Mucosa of gallbladder (tissue), 1 donor: ENCODE measurements at regions not wholly inside any gene's neighbourhood (a gene's known extent, or its start where the extent isn't known, plus 50 kb on each side); places are given as distances from the start of the nearest gene placed in this dataset.
"Not testable (repeated sequence)": the region's sequence is repeated elsewhere in the genome, so short reads cannot be mapped to it uniquely, and the experiment has no call there.

Source experiments
- DNase-seq: peaks from one replicate; pipeline ENCODE4 v3.0.0-alpha.2; 2020; ENCODE audit warnings: low spot score
- donor health status: DM: no; HTN: no; CAD: no.

DNA sequence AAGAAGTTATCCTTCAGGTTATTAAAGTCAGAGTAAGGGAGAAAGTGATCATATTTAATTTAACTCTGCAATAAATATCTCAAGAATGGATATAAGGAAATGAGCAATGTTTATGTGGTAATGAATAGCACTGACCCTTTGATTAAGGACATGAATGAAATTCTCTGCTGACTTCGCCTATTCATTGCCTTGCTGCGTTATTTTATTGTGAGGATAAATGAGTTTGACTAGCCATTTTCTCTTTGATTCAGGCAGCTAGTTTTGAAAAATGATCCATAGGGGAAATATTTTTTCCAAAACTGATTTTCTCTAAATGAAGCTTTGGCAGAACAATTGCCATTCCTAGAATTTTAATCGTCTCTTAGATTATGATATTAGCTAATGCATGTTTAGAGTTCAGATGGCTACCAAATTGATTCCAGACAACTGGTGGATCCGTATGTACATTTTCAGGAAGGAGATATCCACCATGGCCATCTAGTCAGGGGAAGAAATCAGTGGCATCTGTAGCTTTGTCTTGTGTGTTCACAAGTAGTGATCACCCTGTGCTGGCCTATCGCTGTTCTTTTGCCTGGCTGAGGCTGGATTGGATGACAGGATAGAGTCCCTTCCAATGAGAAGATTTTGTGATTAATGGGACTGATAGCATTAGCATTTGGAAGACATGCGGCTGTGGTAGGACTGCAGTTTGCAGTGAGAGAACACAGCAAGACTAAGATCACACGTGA, 302.3 kb upstream of the RGS6 start:
- no peak for DNase-seq

DNA sequence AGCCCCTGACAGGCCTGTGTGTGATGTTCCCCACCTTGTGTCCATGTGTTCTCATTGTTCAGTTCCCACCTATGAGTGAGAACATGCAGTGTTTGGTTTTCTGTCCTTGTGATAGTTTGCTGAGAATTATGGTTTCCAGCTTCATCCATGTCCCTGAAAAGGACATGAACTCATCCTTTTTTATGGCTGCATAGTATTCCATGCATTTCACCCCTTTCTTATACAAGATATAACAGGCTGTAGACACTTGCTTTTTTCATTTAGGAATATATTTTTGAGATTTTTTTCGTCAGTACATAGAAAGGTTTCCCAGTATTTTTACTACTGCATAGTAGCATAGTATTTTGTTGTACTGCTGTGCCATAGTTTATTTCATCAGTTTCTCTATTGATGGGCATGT, 301.2 kb upstream of the RGS6 start:
- not testable (repeated sequence) for DNase-seq

DNA sequence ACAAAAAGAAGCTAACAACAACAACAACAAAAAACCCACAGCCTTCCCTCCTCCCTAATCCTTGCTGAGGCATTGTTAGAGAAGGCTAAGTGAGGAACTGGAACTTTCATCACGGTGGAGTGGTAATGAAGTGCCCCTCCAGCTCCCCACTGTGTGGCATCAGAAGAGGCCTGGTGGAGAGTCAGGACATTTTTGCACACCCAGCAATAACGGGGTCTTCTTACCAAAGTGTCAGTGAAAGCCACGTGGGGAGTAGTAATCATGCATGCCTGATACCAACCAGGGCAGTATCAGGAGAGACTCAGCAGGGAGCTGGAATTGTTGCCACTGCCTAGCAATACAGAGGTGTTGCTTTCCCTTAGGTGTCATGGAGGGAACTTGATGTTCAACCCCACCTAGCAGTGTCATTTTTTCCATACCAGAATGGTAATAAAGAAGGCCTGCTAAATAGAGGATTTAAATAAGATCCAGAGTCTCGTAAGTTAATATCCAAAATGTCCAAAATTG, 299.7 kb upstream of the RGS6 start:
- no peak for DNase-seq

DNA sequence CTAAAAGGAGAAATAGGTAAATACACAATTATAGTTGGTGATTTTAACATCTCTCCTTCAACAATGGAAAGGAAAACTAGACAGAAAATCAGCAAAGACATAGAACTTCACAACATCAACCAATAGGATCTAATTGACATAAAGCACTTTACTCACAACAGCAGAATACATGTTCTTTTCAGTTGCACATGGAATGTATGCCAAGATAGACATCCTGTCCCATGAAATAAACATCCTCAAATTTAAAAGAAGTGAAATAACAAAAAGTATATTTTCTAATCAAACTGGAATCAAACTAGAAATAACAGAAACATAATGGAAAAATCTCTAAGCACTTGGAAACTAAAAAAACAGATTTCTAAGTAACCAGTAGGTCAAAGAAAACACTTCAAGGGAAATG, 296.2 kb upstream of the RGS6 start:
- DNase-seq, result no peak

DNA sequence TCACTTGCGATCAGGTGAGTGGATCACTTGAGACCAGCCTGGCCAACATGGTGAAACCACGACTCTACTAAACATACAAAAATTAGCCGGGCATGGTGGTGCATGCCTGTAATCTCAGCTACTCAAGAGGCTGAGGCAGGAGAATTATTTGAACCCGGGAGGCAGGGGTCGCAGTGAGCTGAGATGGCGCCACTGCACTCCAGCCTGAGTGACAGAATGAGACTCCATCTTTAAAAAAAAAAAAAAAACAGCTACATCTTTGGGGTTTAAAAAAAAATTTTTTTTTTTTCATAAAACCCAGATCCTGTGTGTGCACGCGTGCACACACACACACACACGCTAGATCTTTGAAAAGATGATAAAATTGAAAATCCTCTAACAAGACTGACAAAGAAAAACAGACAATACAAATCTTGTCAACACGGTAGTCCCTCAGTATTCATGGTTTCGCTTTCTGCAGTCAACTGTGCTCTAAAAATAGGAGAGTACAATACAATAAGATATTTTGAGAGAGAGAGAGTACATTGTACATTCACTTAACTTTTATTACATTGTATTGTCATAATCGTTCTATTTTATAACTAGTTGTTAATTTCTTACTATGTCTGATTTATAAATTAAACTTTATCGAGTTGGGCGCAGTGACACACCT, 295.3 kb upstream of the RGS6 start:
- DNase-seq, result no peak

DNA sequence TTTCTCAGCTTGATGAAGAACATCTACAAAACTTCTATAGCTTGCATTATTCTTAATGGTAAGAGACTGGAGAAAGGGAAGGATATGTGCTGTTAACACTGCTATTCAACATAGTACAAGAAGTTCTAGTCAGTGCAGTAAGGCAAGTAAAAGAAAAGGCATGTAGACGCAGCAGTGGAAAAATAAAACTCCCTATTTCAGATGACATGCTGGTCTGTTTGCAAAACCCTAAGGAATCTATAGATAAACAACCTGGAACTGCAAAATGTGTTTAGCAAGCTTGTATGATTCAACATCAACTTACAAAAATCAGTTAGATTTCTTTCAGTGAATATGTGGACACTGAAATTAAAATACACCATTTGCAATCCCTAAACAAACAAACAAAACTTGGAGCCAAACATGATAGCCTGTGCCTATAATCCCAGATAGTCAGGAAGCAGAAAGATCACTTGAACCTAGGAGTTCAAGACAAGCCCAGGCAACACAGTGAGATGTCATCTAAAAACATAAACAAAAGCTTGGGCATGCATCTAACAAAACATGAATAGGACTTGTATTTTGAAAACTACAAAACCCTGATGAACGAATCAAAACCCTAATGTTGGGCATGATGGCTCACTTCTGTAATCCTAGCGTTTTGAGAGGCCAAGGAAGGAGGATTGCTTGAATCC, 293.6 kb upstream of the RGS6 start:
- DNase-seq, result no peak

DNA sequence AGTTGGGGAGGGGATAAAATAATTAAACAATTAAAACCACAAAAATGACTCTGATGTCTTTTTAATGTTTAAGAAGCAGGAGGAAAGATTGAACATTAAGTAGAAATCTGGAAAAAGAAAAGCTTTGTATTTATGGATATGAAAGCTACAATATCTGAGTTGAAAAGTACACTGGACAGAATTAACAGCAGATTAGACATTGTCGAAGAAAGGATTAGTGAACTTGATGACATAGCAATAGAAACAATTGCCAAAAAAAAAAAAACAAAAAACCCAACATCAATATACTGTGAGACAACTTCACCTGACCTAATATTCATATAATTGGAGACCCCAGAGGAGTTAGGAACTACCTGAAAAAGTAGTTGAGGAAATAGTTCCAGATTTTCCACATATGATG, 289.5 kb upstream of the RGS6 start:
- no peak for DNase-seq

DNA sequence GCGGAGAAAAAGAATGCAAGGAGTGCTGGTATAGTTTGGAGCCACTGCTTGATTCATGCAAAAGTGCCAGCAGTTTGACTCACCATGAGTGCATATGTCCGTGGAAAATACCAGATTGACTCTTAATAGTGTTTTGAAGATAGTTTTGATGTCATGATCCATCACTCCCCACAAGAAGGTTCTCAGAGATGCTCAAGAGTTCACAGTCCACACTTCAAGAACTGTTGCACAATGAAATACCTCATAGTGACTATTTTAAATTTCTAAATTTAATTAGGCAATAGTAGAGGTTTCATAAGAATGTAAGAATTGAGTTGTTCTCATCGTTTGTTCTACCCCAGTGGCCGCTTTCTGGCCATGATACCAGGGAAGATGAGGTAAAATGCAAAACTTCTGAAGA, 286.6 kb upstream of the RGS6 start:
- DNase-seq, result no peak

DNA sequence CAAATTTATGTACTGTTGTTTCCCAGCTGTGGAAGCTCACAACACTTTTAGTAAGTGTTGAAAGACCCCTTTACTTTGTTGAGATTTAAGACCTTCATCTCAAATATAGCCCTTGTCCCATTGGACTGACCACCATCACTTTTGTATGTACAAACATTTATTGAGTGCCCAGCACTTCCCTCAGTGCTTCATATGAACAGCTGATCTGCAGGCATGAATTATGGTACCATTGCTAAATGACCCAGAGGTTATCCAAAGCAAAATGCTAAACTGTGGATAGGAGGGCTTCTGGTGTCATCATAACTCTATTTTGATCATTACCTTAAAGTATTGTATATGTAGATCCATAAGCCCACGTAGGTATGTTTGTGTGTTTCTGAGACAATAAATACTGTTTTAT, 285.7 kb upstream of the RGS6 start:
- DNase-seq, result no peak

DNA sequence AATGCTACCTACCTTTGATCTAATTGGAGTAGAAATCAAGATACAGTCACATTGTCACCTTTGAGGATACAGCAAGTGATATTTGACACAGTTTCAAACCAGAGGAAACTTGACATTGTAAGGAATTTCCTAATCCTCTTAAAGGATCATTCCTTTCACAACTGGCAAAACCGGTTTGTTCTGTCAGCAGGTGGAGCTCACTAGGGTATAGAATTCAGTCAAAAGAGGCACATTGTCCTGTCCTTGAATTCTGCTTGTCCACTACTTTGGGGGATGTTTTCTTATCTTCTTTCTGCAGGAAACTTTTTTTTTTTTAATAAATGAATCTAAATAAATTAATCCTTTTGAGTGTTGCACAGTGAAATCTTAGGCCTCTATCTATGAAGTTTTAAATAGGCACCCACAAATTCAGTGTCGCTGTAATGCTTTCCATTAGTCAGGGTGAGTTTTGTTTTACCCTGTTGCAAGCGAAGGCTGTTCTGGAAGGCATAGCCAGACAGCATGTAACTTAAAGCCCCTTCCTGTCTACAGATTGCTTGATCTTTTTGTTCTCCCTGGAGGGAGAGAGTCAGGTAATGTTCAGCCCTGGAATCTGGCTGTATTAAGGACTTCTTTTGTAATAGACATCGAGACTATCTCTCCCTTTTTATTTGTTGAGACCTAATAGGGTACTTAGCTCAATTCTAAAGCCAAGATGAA, 285.0 kb upstream of the RGS6 start:
- DNase-seq, result peak; percentile 58

DNA sequence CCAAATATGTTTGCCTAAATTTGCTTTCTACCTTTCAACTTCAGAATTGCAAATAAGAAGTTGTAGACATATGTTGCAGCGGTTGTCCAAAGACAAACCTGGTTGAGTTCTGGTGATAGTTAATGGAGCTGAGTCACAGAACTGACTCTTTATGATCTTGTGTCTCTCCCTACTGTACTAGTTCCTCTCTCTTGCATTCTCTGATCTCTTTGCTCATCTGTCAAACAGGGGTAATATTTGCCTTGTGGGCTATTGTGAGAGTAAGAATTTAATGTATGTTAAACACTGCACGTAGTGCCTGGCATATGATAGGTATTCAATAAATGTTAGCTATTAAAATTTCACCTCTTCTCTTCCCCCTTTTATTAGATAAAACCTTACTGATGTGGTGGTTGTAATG, 283.5 kb upstream of the RGS6 start:
- DNase-seq, result no peak

DNA sequence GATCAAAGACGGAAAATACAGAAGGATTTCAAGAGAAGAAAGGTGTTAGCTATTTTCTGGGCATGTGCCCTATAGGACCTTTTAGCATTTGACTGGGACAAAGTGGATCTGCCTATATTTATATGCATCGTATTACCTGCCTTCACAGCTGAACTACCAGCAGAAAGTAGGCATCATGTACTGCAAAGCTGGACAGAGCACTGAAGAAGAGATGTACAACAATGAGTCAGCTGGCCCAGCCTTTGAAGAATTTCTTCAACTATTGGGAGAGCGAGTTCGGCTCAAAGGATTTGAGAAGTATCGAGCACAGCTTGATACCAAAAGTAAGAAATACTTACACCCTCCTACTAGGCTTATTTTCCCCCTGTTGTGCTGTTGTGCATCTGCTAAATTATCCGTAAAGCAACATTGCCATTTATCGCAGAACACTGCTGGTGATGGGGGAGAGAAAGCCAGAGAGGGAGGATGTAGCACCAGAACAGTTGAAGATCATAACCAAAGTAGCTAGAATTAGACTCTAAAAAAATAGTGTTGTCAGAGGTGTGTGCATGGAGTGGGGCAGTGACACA, 282.0 kb upstream of the RGS6 start:
- DNase-seq, result no peak

DNA sequence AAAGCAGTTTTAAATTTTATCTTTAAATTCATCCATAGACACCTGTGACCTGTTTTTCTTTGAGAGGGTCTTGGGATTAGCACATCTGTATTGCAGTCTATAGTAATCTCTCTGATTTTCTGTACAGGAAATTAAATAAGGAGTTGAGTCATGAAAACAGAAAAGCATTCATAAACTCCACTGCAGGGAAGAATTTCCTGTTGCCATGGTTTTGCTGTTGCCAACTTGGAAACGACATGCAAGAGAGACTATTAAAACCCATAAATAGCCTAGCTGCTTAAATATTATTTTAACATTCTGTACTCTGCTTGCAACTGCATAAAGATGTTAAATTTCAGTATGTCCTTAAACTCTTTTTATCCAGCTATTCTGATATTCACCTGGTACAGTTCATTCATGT, 281.0 kb upstream of the RGS6 start:
- DNase-seq, result peak; percentile 23

DNA sequence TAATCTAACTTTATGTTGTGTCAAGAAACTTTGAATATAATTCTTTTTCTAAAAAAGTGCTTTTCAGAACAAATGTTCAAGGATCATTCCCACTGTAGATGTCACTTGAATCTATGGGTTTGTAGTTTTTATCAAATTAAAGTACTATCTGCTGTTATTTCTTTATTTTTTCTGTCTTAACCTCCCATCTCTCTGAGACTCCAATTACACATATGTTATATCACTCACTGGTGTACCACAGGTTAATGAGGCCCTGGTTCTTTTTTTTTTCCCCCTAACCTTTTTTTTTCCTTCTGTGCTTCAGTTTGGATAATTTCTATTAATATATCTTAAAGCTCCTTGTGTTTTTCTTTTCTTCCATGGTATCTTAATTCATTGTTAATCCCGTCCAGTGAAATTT, 279.9 kb upstream of the RGS6 start:
- no peak for DNase-seq

DNA sequence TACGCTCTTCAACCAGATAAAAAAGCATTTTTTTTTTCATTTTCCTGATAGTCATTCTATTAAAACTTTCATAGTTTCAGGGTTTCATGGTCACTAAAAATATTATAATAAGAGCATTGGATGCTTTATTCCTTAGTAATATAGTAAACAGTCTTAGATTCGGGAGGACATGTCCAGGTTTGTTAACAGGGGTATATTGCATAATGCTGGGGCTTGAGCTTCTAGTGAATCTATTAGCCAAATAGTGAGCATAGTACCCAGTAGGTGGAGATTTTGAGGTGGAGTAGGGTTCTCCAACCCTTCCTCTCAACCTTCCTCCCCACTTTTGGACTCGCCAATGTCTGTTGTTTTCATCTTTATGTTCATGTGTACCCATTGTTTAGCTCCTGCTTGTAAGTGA, 277.4 kb upstream of the RGS6 start:
- DNase-seq, result no peak

DNA sequence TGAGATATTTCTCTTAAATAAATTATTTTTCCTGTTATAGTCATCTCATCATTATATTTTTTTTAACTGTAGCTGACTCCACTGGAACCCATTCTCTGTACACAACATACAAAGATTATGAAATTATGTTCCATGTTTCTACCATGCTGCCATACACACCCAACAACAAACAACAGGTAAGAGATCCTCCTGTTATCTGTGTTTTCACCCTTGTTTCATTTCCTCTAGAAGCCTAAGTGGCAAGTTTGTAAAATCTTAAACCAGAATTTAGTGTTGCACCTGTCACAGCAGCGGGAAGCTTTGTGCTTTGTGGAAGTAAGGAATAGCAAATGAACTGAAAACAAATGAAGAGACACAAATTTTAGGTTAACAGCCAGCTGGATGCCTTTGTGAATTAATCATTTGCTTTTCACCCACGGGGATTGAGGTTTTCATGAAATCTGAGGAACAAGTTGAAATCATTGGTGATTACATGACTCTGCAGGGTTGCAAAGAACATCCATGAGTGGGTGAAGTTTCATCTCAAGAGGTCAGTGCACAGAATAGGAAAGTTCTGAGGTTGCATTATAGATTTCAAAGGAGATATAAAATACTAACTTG, 273.9 kb upstream of the RGS6 start:
- no peak for DNase-seq

DNA sequence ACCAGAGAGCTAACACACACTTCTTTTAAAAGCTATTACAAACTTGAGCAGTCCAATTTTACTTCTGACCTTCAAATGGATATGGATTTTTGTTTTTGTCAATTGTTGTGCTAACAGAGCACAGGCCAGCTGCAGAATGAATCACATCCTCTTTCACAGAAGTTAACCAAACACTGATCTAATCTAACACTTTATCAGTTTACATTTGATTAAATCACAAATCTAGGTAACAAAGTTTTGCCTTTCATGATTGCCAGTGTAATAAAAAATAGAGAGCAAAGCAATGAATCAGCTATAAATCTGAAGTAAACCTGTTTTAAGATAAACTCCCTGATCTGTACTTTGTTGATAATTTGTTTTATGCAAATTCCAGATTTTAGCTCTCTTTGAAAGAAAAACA, 273.1 kb upstream of the RGS6 start:
- no peak for DNase-seq

DNA sequence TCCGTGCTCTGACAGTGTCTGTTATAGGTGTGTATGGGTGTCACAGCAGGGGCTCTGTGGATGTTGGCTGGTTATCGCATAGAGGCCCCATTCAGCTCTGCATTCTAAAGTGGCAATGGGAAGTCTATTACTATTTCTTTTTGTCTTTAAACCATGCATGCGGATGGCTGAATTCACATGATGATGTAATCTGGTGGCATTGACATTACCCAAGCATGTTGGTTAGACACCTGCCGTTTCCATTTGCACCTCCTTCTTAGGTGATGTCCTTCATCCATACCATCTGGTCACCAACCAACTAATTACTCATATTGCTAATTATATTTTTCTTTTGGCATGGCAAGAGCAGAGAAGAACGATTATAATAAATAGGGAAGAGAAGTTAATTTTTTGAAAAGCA, 270.8 kb upstream of the RGS6 start:
- no peak for DNase-seq

DNA sequence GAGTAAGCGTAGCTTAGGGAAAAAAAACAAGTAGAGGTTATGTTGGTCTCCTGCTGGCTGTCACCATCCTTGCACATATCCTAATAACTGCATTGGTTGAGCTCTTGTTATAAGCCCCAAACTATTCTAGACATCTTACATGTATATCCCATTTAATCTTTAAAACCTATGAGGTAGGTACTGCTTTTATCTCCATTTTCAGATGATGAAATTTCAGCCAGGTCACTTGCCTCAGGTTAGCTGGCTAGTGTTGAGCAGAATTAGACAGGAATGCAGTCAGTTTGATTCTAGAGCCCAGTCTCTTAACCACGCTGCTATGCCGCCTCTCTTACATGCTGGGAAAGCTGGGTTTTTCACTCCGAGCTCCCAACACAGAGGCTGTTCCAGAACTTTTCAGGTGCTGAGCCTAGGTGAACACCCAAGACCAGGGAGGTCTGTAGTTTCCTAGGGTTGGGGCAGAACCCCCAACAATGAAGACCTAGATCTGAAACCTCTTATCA, 269.9 kb upstream of the RGS6 start:
- DNase-seq, result no peak

DNA sequence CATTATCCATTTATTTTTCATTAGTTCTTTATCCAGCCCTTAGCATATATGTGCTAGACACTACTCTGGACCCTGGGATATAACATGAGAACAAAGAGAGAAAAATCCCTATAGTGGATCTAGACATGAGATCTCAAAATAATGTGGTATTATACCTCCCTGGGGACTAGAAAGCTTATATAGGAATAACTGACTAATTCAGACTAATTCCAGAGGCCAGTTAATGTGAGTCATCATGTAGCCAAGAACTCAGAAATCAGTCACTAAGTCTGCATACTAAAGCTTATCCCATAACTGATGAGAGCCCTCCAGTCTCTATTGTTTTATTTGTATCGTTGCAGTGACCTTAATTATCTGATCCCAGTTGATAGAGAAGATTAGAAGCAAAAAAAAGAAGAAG, 267.1 kb upstream of the RGS6 start:
- no peak for DNase-seq

DNA sequence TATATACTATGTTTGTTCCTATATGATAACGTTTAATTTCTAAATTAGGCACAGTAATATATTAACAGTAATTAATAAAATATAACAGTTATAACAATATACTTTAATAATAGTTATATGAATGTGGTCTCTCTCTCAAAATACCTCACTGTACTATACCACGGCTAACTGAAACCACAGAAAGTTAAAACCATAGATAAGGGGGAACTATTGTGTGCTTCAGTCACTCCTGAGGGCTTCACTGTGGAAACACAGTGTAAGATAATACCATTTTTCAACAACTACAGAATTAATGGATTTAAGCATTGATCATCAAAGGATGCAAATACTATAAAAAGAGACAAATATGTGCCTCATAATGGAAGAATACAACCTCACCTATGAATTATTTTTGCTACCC, 266.4 kb upstream of the RGS6 start:
- DNase-seq, result no peak
